Smooth muscle cell (in vitro differentiated cells): ENCODE measurements at regions not wholly inside any gene's neighbourhood (a gene's known extent, or its start where the extent isn't known, plus 50 kb on each side); places are given as distances from the start of the nearest gene placed in this dataset.

Experiments used
- DNase-seq: peaks from one replicate; lab custom pipeline; 2025; ENCODE audit not compliant: unreplicated experiment; lab: John Stamatoyannopoulos, UW
- H2AFZ ChIP-seq: fragments of 200-600 bp; sonication (generic); 2 replicates; pipeline ENCODE4 v1.6.0; 2016; ENCODE audit warnings: antibody characterized with exemption, low read depth, mild to moderate bottlenecking
- H3F3A ChIP-seq: fragments of 200-600 bp; sonication (generic); 2 replicates; pipeline ENCODE4 v1.6.0; 2017; ENCODE audit warnings: antibody characterized with exemption, low read depth
- H3K27ac ChIP-seq: fragments of 200-600 bp; sonication (generic); 2 replicates; pipeline ENCODE4 v1.5.1; 2016; ENCODE audit warnings: low read depth, mild to moderate bottlenecking
- H3K27me3 ChIP-seq: fragments of 200-600 bp; sonication (generic); 2 replicates; pipeline ENCODE4 v1.6.1; 2016; ENCODE audit warnings: low read depth, mild to moderate bottlenecking
- H3K36me3 ChIP-seq: fragments of 200-600 bp; sonication (generic); 2 replicates; pipeline ENCODE4 v1.5.1; 2016; ENCODE audit warnings: low read depth
- H3K4me1 ChIP-seq: fragments of 200-600 bp; sonication (generic); 2 replicates; pipeline ENCODE4 v1.5.1; 2016; ENCODE audit warnings: low read depth
- H3K4me2 ChIP-seq: fragments of 200-600 bp; sonication (generic); 2 replicates; pipeline ENCODE4 v1.6.0; 2016; ENCODE audit warnings: mild to moderate bottlenecking
- H3K4me3 ChIP-seq: fragments of 200-600 bp; sonication (generic); 2 replicates; pipeline ENCODE4 v1.5.1; 2016; ENCODE audit warnings: mild to moderate bottlenecking
- H3K79me2 ChIP-seq: fragments of 200-600 bp; sonication (generic); 2 replicates; pipeline ENCODE4 v1.6.0; 2016; ENCODE audit warnings: low read depth, mild to moderate bottlenecking
- H3K9ac ChIP-seq: fragments of 200-600 bp; sonication (generic); 2 replicates; pipeline ENCODE4 v1.6.0; 2016; ENCODE audit warnings: low read depth
- H3K9me3 ChIP-seq: fragments of 200-600 bp; sonication (generic); replicated peaks from 2 replicates; pipeline ENCODE4 v1.5.1; 2016; ENCODE audit warnings: low read depth
- H4K20me1 ChIP-seq: fragments of 200-600 bp; sonication (generic); 2 replicates; pipeline ENCODE4 v1.6.0; 2016; ENCODE audit warnings: low read depth
- WGBS: methylation state at CpG from one replicate; pipeline ENCODE4 v1.1.7; 2016; ENCODE audit warnings: low lambda C conversion rate; 5-methylcytosine and 5-hydroxymethylcytosine counted together
- TF ChIP-seq, protein P1 (sequence below): fragments of 200-600 bp; sonication (generic); IDR thresholded peaks from 2 replicates; pipeline ENCODE4 v1.5.1; 2017; ENCODE audit warnings: borderline replicate concordance, mild to moderate bottlenecking, antibody characterized with exemption; ENCODE audit not compliant: insufficient read depth, poor library complexity, severe bottlenecking

DNA sequence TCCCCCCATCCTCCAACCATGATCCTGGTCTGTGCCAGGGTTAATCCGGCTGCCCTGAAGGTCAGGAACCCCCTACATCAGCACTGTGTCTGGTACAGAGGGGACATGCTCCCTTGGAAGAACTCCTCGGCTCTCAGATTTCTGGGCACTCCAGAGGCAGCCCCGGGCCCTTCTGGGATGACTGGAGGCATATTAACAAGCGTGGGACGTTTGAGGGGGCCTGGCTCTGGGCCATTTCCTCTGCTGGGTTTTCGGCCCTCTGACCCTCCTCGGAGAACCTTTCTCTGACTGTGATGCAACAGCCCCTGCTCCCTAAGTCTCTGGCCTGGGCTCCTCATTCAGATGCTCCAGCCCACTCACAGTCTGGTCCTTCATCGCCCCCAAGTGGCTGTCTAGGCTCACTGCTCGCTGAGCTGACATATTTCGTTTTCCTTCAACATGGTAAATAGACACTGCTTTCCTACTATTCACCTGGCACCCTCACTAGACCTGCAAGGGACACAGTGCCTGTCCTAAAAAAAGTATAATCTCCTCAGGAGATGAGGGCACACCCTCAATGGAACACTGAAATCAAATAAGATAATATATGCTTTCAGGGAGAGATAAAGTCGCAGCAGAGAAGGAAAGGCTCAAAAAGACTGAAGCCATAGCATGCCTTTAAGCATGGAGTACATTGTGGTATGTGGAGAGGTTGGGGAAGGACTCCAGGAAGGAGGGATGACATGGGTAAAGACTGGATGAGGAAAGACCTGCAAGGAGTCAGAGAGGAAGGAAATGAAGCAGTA is 404.7 kb upstream of the TRPC7 start:
- H3K9me3 ChIP-seq: no peaks in the 10 kb centered on the region
- H3K4me2 ChIP-seq: peak overlapping the region; percentile 11
- no peaks in the 10 kb centered on the region for H3F3A ChIP-seq
- TF ChIP-seq, protein P1, sequence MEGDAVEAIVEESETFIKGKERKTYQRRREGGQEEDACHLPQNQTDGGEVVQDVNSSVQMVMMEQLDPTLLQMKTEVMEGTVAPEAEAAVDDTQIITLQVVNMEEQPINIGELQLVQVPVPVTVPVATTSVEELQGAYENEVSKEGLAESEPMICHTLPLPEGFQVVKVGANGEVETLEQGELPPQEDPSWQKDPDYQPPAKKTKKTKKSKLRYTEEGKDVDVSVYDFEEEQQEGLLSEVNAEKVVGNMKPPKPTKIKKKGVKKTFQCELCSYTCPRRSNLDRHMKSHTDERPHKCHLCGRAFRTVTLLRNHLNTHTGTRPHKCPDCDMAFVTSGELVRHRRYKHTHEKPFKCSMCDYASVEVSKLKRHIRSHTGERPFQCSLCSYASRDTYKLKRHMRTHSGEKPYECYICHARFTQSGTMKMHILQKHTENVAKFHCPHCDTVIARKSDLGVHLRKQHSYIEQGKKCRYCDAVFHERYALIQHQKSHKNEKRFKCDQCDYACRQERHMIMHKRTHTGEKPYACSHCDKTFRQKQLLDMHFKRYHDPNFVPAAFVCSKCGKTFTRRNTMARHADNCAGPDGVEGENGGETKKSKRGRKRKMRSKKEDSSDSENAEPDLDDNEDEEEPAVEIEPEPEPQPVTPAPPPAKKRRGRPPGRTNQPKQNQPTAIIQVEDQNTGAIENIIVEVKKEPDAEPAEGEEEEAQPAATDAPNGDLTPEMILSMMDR: peak; percentile 87
- no peaks in the 10 kb centered on the region for H3K36me3 ChIP-seq
- no peak overlapping the region for H3K27ac ChIP-seq
- DNase-seq: peak; percentile 37
- H3K9ac ChIP-seq: no peak overlapping the region
- no peaks in the 10 kb centered on the region for H3K27me3 ChIP-seq
- WGBS: 27% methylated on average over 11 of the region's 11 CpGs
- no peaks in the 10 kb centered on the region for H3K79me2 ChIP-seq
- H3K4me3 ChIP-seq: no peak overlapping the region
- H4K20me1 ChIP-seq: no peaks in the 10 kb centered on the region
- no peak overlapping the region for H2AFZ ChIP-seq
- H3K4me1 ChIP-seq: no peaks in the 10 kb centered on the region

DNA sequence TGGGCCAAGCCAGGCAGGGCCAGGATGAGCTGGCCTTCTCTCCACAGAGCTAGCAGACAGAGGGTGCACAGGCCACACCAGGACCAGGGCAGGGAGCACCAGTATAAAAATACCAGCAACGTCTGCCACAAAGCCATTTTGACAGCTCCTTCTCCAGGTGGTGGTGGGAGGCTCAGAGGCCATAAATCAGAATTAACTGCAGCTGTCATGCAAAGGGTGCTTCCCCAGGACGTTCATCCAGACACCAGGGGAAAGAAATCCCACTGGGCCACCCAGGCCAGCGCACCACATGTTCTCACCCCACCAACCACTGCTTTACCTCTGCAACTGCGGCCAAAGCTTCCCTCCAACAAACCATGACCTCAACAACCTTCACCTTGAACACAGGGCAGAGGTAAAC is 403.7 kb upstream of the TRPC7 start:
- Histone ChIP-seq H3K4me2 (no peak overlapping the region), H3K27ac (no peak overlapping the region), H3K4me3 (no peak overlapping the region), H3K79me2 (no peaks in the 10 kb centered on the region), H3K4me1 (no peaks in the 10 kb centered on the region), H4K20me1 (no peaks in the 10 kb centered on the region), H3K36me3 (no peaks in the 10 kb centered on the region), H3F3A (no peaks in the 10 kb centered on the region), H3K9me3 (no peaks in the 10 kb centered on the region), H2AFZ (no peak overlapping the region), H3K27me3 (no peaks in the 10 kb centered on the region), H3K9ac (no peak overlapping the region)
- TF ChIP-seq, protein P1: no peak
- 65% methylated on average over 4 of the region's 4 CpGs for WGBS
- DNase-seq: no peak

DNA sequence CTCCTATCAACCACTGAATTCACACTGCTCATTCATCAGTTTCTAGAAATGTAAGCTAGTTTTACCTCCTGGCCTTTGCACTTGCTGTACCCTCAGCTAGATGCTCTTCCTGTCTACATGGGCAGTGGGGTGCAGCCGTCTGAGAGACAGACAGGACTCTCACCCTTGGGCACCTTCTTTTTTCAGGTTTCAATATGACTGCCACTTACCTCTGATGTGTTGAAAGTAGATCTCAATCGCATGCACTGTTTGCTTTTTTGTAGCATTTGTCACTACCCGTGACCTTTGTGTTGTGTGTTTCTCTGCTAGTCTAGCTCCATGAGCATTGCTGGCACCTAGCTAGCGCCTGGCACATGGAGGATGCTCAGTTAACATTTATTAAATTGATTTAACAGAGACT is 403.1 kb upstream of the TRPC7 start:
- no peaks in the 10 kb centered on the region for H3K9me3 ChIP-seq
- H3K27me3 ChIP-seq: no peaks in the 10 kb centered on the region
- no peak for DNase-seq
- no peaks in the 10 kb centered on the region for H3K79me2 ChIP-seq
- H3K36me3 ChIP-seq: no peaks in the 10 kb centered on the region
- H3K27ac ChIP-seq: no peak overlapping the region
- 99% methylated on average over 4 of the region's 4 CpGs for WGBS
- no peaks in the 10 kb centered on the region for H4K20me1 ChIP-seq
- no peak overlapping the region for H3K4me2 ChIP-seq
- H3K4me3 ChIP-seq: no peak overlapping the region
- H2AFZ ChIP-seq: no peak overlapping the region
- TF ChIP-seq, protein P1: no peak
- H3K4me1 ChIP-seq: no peaks in the 10 kb centered on the region
- no peak overlapping the region for H3K9ac ChIP-seq
- H3F3A ChIP-seq: no peaks in the 10 kb centered on the region

DNA sequence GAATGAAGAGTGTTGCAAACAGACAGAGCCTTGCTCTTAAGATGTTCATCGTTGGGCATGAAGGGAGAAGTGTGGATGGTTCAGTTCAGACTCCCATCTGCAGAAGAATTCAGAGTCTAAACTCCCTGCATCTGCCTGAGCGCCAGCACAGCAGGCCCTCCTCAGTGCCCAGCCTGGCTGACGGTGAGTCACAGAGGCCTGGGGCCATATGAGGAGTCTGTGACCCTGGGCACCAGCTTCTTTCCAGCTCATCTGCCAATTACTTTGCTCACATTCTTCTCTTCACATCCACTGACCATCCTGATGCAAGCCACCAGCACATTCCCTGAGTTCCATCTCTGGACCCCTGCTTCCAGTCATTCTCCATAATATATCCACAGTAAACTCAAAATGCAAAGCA is 401.1 kb upstream of the TRPC7 start:
- no peak overlapping the region for H3K4me2 ChIP-seq
- H3K27ac ChIP-seq: no peak overlapping the region
- 42% methylated on average over 3 of the region's 3 CpGs for WGBS
- no peaks in the 10 kb centered on the region for H4K20me1 ChIP-seq
- no peaks in the 10 kb centered on the region for H3K9me3 ChIP-seq
- no peak overlapping the region for H3K9ac ChIP-seq
- no peak for DNase-seq
- no peaks in the 10 kb centered on the region for H3F3A ChIP-seq
- TF ChIP-seq, protein P1: no peak
- H2AFZ ChIP-seq: no peak overlapping the region
- no peaks in the 10 kb centered on the region for H3K27me3 ChIP-seq
- H3K79me2 ChIP-seq: no peaks in the 10 kb centered on the region
- H3K4me1 ChIP-seq: no peaks in the 10 kb centered on the region
- no peaks in the 10 kb centered on the region for H3K36me3 ChIP-seq
- H3K4me3 ChIP-seq: no peak overlapping the region
